ENCODE measurements at regions not wholly inside any gene's neighbourhood (a gene's known extent, or its start where the extent isn't known, plus 50 kb on each side); places are given as distances from the start of the nearest gene placed in this dataset.

GRCh38 chr11:34787895-34788294 is 128.3 kb downstream of the APIP start:
- TF ChIP-seq YY1 (IDR thresholded peaks at IDR 0.05; ENCODE audit: low read depth) (no peak), RAD21 (IDR thresholded peaks at IDR 0.05; ENCODE audit: low read depth) (no peak), FOXM1 (IDR thresholded peaks at IDR 0.05; ENCODE audit: borderline replicate concordance, low read depth) (no peak), ZBTB7A (IDR thresholded peaks at IDR 0.05; ENCODE audit: low read depth) (no peak), EGR1 (IDR thresholded peaks at IDR 0.05) (no peak), TCF12 (IDR thresholded peaks at IDR 0.05; ENCODE audit: low read depth) (no peak), CEBPB (IDR thresholded peaks at IDR 0.05) (no peak), TAF1 (IDR thresholded peaks at IDR 0.05; ENCODE audit: low read depth) (no peak), CREB1 (IDR thresholded peaks at IDR 0.05; ENCODE audit: low read depth) (no peak), USF1 (IDR thresholded peaks at IDR 0.05) (no peak), MAX (IDR thresholded peaks at IDR 0.05) (no peak), TEAD4 (IDR thresholded peaks at IDR 0.05) (no peak), NFIC (IDR thresholded peaks at IDR 0.05) (no peak), EP300 (IDR thresholded peaks at IDR 0.05; ENCODE audit: borderline replicate concordance) (no peak), REST (IDR thresholded peaks at IDR 0.05; ENCODE audit: low read depth) (no peak)

GRCh38 chr11:34787348-34787747 is 128.8 kb downstream of the APIP start:
- no peak for TF ChIP-seq EGR1 (IDR thresholded peaks at IDR 0.05)
- no peak for TF ChIP-seq TEAD4 (IDR thresholded peaks at IDR 0.05)
- TF ChIP-seq TAF1 (IDR thresholded peaks at IDR 0.05; ENCODE audit: low read depth), result no peak
- no peak for TF ChIP-seq NFIC (IDR thresholded peaks at IDR 0.05)
- TF ChIP-seq RAD21 (IDR thresholded peaks at IDR 0.05; ENCODE audit: low read depth), result no peak
- no peak for TF ChIP-seq YY1 (IDR thresholded peaks at IDR 0.05; ENCODE audit: low read depth)
- no peak for TF ChIP-seq CEBPB (IDR thresholded peaks at IDR 0.05)
- no peak for TF ChIP-seq EP300 (IDR thresholded peaks at IDR 0.05; ENCODE audit: borderline replicate concordance)
- TF ChIP-seq ZBTB7A (IDR thresholded peaks at IDR 0.05; ENCODE audit: low read depth), result no peak
- TF ChIP-seq MAX (IDR thresholded peaks at IDR 0.05), result no peak

GRCh38 chr11:34784318-34784841 is 131.8 kb downstream of the APIP start:
- TF ChIP-seq TEAD4 (IDR thresholded peaks at IDR 0.05) (no peak), TCF12 (IDR thresholded peaks at IDR 0.05; ENCODE audit: low read depth) (no peak), NFIC (IDR thresholded peaks at IDR 0.05) (no peak), REST (IDR thresholded peaks at IDR 0.05; ENCODE audit: low read depth) (no peak), RAD21 (IDR thresholded peaks at IDR 0.05; ENCODE audit: low read depth) (no peak), EGR1 (IDR thresholded peaks at IDR 0.05) (no peak), EP300 (IDR thresholded peaks at IDR 0.05; ENCODE audit: borderline replicate concordance) (no peak), FOXM1 (IDR thresholded peaks at IDR 0.05; ENCODE audit: borderline replicate concordance, low read depth) (no peak), CEBPB (IDR thresholded peaks at IDR 0.05) (no peak), YY1 (IDR thresholded peaks at IDR 0.05; ENCODE audit: low read depth) (no peak), ZBTB7A (IDR thresholded peaks at IDR 0.05; ENCODE audit: low read depth) (no peak), TAF1 (IDR thresholded peaks at IDR 0.05; ENCODE audit: low read depth) (no peak), USF1 (IDR thresholded peaks at IDR 0.05) (no peak), MAX (IDR thresholded peaks at IDR 0.05) (no peak), CREB1 (IDR thresholded peaks at IDR 0.05; ENCODE audit: low read depth) (no peak)

- TF ChIP-seq MAX (IDR thresholded peaks at IDR 0.05) (no peak), YY1 (IDR thresholded peaks at IDR 0.05; ENCODE audit: low read depth) (no peak), ZBTB7A (IDR thresholded peaks at IDR 0.05; ENCODE audit: low read depth) (no peak), REST (IDR thresholded peaks at IDR 0.05; ENCODE audit: low read depth) (no peak), CREB1 (IDR thresholded peaks at IDR 0.05; ENCODE audit: low read depth) (no peak), RAD21 (IDR thresholded peaks at IDR 0.05; ENCODE audit: low read depth) (no peak), NFIC (IDR thresholded peaks at IDR 0.05) (no peak), EGR1 (IDR thresholded peaks at IDR 0.05) (no peak), FOXM1 (IDR thresholded peaks at IDR 0.05; ENCODE audit: borderline replicate concordance, low read depth) (no peak), TAF1 (IDR thresholded peaks at IDR 0.05; ENCODE audit: low read depth) (no peak), USF1 (IDR thresholded peaks at IDR 0.05) (no peak), CEBPB (IDR thresholded peaks at IDR 0.05) (no peak), TEAD4 (IDR thresholded peaks at IDR 0.05) (no peak)
Observed at GRCh38 chr11:34783816-34784317, 132.3 kb downstream of the APIP start.

Data from Ishikawa (cell line).